Stimulated activated CD4-positive, alpha-beta T cell treated with anti-CD3 and anti-CD28 coated beads, Interleukin-4, amount 100 ng/mL, for 4 hours (primary cell): ENCODE measurements at regions not wholly inside any gene's neighbourhood (a gene's known extent, or its start where the extent isn't known, plus 50 kb on each side); places are given as distances from the start of the nearest gene placed in this dataset.

Experiments
- DNase-seq, 2 experiments: peaks; one replicate each; pipeline ENCODE4 v3.0.0-alpha.2; 2020

DNA sequence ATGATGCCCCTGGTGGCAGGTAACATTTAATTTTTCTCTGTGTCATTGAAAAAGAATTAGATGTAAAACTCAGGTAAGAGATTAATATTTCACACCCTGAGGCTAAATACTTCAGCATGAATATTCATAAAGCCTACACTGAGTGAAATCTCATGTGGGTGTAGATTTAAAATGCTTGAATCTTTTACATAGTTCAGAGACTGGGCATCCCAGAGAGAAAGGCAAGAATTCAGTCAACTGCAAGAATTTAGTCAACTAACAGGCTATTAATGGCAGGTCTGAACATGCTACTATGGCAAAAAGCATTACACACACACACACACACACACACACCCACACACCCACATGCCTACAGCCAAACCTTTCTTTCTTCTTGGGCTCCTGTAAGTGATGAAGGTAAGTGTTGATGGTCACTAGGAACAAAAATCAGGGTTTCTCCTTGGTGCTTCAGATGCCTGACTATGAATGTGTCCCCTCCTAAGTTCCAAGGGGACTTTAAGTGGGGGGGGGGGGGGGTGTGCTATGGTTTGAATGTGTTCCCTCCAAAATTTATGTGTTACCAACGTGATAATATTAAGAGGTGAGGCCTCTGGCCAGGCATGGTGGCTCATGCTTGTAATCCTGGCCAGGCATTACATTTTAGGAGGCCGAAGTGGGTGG is 63.7 kb upstream of the PSMD7 start:
- DNase-seq: no peak

DNA sequence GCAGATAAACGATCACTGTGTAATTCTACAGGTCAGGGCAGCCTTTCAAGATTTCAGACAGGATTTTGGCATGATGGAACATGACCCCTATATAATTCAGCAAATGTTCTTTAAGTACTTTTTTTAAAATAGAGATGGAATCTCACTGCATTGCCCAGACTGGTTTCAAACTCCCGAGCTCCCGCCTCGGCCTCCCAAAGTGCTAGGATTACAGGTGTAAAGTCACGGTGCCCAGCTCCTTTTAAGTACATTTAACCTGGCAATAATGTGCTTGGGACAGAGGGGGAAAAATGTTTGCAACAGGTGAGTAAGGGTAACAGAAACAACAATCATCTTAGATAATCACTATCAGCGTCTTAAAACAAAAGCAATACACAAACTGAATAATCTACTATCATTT is 66.5 kb upstream of the PSMD7 start:
- no peak for DNase-seq

DNA sequence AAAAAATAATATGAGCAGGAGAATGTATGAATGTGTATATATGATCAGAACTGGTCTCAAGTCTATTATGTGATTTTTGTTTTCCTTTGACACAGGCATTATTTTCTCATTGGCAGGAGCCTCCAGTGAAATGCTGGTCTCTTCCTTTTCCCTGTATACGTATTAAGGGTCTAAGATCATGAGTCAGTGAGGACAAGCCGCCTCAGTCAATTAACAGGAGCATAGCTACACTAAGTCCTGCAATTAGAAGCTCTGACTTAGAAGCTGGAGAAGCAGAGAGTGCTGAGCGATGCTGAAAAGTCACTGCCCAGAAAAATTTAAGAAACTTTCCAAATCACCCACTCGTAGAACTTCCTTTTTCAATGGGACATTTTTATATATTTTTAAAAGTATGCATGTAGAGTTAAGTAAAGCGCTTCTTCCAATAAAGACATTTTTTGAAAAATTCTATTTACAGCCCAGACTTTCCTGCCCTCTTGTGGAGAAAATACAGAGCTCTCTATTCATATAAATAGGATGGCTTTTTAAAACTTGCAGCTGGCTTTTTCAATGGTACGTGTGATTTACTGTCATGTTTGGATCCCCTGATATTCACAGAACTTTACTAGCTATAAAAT is 70.2 kb upstream of the PSMD7 start:
- no peak for DNase-seq

DNA sequence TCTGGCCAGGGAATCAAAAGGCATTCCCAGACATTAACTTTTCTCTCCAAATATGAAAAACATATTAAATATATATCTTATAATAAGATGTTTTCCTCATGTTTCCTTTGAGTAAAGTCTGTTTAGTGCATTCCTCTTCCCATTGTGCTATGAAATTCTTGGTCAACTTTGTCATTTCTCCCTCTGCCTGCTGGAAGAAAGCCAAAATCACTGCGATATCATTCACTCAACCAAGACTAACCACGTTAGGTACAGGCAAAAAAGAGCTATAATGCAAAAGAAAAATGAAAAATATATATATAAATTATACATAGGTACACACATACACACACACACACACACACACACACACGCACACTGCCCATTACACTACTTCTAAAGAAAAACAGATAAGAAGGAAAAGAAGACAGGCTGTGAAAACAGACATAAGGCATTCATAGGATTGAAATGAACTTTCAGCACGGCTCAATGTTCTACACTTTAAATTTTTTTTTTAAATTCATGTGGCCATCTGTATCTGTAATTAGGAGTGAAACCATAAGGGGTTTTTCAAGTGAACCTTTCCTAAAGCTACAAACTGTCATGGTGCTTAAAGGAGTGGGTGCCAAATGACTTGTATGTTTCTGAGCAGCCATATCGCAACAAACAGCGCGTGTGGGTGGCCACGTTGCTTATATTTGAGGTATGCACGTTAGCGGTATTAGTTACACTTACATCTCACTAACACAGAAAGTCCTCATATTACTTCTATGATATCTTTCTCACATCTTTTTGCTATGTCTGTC is 71.6 kb upstream of the PSMD7 start:
- no peak for DNase-seq

DNA sequence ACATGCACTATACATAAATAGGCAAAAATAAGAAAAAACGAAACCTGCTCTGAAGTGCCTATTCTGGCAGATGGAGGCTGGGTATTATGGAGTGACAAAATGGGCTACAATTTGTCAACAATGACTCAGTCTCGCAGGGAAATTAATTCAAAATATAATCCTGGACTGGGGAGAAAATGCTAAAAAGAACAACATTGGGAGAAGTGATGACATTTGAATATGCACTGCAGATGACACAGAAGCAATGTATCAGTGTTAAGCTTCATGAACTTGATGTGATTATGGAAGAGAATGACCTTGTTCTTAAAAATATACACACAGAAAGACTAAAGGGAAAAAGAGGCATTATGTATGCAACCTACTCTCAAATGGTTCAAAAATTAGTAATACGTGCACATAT is 74.8 kb upstream of the PSMD7 start:
- no peak for DNase-seq

DNA sequence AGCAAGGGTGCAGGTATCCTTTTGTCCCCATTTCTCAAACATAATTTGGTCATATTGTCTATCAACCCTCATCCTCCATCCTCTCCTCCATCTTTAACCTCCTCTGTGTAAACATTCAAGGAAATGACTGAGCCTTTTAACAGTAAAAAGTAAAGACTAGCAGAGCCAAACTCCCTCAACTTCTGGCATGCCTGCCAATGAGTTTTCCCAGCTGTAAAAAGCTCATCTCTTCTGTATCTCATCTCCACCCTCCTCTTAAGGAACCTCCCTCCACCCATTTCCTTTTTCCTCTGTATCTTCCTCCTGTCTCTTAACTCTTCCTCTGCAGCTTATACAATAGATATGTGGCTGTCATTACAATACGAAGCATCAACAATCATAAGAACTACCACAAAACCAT is 76.9 kb upstream of the PSMD7 start:
- DNase-seq: no peak

DNA sequence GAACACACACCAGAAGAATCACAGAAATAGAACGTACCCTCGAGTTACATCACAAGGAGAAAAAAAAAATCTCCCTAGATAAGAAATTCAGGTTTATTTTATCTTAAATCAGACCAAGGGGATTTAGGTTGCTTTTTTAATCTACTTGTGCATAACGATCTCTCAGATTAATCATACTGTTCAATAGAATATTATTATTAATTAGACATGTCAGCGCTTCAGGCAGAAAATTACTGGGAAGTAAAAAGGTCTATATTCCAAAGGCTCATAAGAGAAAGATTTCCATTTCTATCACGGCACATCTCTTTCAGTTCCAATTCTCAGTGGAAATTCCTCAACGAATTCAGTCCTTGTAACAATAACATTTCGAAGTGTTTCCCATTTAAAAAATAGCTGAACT is 77.7 kb upstream of the PSMD7 start:
- DNase-seq: no peak

DNA sequence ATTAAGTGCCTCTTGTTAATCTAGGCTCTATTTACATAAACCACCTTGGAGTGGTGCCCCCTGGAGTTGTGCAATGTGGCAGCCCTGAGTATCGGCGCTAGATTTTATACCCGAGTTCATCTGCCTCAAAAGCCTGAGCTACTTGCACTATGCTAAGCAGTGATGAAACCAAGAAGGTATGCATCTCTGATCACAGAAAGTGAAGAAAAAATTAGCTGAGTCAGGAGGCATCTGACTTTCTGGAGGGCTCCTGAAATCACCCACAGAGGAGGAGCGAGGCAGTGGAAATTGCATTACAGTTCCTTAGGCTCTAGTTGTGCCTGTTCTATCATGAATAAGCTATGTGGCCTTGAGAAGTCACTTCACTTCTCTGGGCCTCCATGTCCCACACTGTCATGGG is 80.3 kb upstream of the PSMD7 start:
- no peak for DNase-seq

DNA sequence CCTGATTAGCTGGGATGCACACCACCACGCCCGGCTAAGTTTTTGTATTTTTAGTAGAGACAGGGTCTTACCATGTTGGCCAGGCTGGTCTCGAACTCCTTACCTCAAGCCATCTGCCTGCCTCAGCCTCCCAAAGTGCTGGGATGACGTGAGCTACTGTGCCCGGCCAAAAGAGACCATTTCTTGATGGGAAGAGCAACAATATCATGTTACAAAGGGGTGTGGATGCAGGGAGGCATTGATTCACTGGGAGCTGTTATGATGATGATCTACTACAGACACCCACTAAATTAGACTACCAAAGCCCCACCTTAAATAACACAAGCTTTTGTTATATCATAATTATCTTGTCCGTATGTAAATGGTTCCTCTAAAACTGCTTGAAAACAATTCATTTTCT is 81.4 kb upstream of the PSMD7 start:
- no peak for DNase-seq

DNA sequence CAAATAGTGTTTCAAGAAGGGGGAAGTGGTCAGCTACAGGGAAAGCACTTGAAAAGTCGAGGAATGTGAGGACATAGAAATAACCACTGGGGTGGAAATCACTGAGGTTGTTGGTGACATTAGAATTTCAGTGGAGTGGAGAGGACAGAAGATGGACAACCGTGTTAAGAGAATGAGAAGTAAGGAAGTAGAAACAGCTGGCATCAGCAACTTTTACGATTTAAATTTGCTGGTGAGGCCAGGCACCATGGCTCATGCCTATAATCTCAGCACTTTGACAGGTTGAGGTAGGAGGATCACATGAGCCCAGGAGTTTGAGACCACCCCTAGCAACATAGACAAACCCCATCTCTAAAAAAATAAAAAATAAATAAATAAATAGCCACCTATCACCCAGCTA is 83.2 kb upstream of the PSMD7 start:
- no peak for DNase-seq

DNA sequence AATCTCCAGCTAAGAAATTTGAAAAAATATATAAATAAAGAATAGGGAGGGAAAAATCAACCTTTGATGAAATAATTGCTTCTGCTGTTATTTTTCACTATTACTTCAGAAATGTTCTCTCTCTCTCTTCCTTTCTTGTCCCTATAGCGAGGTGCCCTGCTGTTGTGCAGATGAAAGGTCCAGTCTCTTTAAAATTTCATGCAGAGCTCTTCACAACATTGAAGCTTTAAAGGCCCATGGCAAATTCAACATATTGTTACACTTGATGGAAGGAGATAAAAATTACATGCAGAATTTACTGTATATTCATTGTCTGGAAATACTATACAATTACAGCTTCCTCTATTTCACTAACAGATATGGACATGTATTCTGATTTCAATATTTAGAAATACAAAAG is 86.4 kb upstream of the PSMD7 start:
- DNase-seq: no peak

DNA sequence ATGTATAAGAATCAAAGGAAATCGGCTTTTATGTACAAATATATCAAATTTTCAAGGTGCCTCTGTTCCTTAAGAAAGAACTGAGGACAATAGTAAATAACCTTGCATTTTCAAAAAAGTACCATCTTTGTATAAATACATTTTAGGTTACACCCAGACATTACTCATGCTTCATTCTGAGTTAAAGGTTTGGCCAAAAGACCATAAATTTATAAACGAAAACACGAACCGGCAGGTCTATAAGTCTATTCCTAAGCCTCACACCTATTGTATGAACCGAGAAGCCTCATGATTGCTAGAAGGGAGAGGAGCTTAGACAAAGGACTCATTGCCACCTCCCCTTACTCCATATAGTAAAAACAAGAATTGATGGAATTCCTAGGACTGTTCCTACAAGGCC is 94.6 kb upstream of the PSMD7 start:
- no peak for DNase-seq

DNA sequence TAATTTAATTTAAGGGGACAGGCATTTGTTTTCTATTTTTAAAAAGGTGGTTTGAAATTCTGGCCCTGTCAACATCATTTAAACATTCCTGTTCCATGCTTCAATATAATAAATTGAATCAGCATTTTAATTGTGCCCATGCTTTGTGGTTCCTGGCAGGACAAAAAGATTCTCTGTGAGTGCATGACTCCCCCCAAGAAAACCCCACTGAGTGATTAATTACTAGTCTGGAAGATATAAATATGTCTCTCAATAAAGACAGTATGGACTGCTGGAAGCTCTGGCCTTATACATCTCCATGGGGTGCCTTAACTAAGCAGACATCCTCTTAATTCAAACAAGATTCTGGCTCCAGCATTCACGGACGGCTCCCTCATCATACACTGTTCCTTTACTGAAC is 95.0 kb upstream of the PSMD7 start:
- DNase-seq: no peak

DNA sequence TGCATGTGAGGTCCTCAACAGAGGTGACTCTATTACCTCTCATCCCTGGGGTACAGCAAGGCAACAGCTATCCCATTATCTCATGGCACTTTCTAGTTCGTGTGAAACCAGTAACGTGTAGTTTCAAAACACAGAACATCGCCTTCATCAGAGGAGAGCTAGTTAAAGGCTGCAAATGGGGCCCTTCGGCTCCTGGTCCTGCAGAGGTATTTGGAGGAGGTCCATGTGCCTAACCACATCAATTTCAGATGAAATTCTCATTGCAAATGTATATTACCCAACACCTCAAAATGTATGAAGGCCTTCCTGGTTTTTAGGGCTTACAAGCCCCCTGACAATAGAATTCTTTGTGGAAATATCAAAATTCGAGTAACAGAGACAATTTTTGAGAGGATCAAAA is 95.7 kb upstream of the PSMD7 start:
- DNase-seq: no peak

DNA sequence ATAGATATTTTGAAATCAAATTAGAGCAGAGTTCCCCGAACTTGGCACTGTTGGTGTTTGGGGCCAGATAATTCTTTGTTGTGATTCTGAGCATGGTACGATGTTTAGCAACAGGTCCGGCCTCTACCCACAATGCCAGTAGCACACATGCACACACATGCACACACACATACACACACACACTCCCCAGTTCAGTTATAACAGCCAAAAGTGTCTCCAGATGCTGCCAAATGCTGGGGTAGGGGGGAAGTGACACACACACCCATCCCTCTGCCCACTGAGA is 96.8 kb upstream of the PSMD7 start:
- no peak for DNase-seq

DNA sequence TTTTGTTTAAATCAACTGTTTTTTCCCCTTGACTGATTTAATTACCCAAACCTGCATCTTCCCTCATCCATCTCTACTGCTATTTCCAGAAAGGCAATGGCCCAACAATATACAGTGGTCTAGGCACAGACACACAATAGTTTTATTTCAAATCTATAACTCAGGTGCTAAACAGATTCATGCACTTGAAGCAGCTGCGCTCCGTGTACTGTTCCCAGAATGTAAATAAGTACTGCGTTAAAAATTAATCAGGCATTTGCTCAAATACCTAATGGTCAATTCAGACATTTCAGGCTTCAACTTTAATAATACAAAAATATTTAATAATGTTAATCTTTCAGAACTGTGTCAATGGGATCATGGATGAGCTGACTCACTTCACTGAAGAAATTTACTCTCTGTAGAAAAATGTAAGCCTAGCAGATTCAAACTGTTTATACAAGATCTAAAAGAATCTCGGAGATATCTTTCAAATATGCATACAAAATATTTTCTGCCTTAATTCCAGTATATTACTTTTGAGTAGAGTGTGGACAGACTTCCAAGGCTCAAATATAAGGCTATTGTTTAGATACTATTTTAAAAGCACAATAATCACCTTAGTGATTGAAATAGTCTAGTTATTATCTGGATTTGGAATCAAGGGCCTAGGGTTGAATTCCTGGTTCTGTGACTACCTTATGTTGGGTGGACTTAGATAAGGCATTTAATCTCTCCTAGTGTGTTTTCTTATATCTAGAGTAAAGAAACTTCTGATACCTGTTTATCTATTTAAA is 97.4 kb upstream of the PSMD7 start:
- DNase-seq: no peak

DNA sequence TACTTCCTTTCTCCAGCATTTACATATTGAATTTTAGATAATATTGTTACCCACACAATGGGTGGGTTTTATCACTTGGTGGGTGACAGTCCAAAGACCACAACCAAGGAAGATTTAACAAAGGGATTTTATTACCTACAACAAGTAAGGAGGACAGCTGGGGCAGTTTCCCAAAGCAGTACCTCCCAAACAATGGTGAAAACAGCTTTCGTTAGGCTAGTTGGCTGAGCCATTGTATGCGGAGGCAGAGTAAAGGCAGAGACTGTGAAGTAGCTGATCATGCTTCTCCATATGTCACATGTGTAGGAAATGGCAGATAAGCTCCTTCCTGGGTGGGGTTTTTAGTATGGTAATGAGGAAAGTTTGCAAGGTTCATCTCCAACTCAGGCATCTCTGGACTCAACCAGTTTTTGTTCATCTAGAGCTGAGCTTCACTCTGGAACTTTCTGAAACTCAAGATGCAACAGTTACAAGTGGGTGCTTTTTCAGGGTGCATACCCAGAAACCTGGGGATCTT is 104.3 kb upstream of the PSMD7 start:
- DNase-seq: no peak

DNA sequence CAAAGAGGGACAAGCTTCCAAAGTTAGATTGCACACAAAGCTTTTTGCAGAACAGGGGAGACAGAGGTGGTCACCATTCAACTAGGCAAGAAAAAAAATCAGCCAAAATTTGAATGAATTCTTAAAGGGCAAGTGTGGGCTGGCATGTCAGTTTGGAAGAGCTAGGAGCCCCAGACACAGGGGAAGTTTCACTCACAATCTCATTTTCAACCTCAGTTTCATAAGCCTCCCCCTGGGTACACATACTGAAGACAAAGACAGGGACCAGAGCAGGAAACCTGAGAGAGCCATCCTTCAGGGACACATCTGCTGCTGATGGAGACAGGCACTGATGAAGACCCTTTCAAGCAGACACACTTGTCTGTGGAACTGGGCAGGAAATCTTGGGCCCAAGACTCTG is 106.3 kb upstream of the PSMD7 start:
- DNase-seq: no peak

DNA sequence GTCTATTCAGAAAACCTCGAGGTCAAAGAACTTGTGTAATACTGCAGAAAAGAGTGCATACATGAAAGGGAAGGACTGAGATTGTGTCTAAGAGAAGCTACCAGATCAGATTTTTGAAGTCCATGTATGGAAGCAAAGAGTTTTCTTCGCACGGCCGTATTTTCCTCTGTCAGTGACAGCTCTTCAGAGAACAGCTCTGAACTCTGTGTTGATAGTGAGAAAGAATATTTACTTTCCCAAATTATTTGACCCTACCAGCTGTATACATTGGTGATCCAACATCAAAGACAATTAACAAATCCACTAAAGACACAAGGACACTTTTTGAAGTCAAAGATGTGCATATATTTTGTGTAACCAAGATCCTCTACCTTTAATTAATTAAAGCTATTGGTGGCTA is 107.8 kb upstream of the PSMD7 start:
- DNase-seq: no peak

DNA sequence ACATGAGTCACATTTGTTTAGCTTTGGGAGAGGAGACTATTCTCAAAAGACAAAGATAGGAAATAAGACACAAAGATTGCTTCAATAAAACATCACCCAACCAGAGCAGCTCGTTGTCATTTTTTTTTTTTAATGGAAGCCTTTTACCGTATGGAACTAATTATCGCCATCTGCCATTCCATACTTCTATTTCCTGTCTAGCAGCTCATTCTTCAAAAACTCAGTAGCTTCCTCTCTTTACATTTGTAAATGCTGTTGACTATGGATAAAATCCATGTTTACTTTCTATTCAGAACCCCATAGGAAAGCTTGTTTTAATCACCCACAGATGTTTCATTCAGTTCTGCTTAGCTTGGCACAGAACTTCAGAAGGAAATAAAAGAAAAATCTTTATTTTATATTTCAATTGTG is 110.0 kb upstream of the PSMD7 start:
- DNase-seq: no peak

DNA sequence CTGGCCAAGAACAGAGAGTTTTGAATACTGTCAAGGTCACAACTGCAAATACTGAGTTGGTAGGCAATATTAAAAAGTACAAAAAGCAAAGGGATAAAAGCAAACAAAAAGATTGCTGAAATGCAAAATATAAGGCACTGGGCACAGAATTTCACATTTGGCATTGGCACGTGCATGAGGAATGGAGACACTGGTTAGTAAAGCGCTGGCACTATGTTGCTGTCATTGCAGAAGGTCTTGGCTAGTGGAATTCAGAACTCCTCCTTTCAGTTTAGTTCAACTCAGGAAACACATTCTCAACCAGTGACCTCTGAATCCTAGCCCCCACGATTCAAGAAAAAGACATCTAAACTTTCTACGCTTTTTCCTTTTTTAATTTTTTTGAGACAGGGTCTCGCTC is 111.8 kb upstream of the PSMD7 start:
- no peak for DNase-seq

DNA sequence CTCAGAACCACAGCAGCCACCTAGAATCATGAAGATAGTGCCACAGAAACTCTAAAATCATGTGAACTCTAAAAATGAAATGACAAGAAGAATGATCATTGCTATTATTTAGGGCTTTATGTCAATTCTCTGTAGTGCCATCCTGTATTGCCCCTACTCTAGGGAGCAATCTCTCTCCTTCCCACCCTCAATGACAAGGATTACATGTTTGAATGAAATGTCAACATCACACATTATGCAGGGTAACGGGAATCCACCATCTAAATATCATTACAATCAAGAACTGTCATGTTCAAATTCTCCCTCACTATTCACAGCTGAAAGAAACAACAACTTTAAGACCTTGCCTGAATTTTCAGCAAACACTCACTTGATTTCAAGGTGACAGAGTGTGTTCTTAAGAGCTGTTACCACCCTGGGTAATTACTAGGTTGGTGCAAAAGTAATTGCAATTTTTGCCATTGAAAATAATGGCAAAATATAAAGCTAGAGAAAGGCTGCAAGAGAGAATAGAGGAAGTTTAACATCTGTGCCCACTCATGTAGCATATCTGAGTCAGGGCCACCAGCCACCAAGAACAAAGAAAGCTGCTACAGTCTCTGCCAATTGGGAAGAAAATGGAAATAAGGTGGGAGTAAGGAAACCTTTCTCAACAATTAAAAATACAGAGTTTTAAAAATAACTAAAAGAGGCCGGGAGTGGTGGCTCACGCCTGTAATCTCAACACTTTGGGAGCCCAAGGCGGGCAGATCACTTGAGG is 112.8 kb upstream of the PSMD7 start:
- DNase-seq: no peak
